A549 (cell line): ENCODE measurements at regions not wholly inside any gene's neighbourhood (a gene's known extent, or its start where the extent isn't known, plus 50 kb on each side); places are given as distances from the start of the nearest gene placed in this dataset.
"Not testable (repeated sequence)": the region's sequence is repeated elsewhere in the genome, so short reads cannot be mapped to it uniquely, and the experiment has no call there.

Experiments
- CTCF ChIP-seq: fragments of >200 bp; sonication (Bioruptor Twin); formaldehyde crosslinking; IDR thresholded peaks from 3 replicates; pipeline ENCODE4 v1.5.1; 2016
- MYC ChIP-seq: IDR thresholded peaks from 2 replicates; pipeline ENCODE4 v1.6.1; 2012; ENCODE audit warnings: mild to moderate bottlenecking, inconsistent platforms, low read length, improper control_type of control experiment, borderline replicate concordance
- POLR2AphosphoS2 ChIP-seq: conservative IDR thresholded peaks from 2 replicates; pipeline ENCODE4 v1.6.1; 2012; ENCODE audit warnings: low read length, improper control_type of control experiment, inconsistent platforms
- SREBF2 ChIP-seq: fragments of 450-650 bp; IDR thresholded peaks from 2 replicates; pipeline ENCODE4 v1.6.1; 2014; ENCODE audit warnings: mild to moderate bottlenecking, moderate library complexity
- TP53 ChIP-seq: fragments of 250-450 bp; sonication (Bioruptor Pico); IDR thresholded peaks from 2 replicates; pipeline ENCODE4 v1.5.0; 2021; ENCODE audit warnings: mild to moderate bottlenecking, moderate library complexity
- TF ChIP-seq, protein P1 (sequence below): IDR thresholded peaks from 2 replicates; pipeline ENCODE4 v1.6.1; 2012

- TF ChIP-seq CTCF; POLR2AphosphoS2; SREBF2; TP53 (CRISPR knock-in tag); MYC: not testable (repeated sequence)
- TF ChIP-seq, protein P1, sequence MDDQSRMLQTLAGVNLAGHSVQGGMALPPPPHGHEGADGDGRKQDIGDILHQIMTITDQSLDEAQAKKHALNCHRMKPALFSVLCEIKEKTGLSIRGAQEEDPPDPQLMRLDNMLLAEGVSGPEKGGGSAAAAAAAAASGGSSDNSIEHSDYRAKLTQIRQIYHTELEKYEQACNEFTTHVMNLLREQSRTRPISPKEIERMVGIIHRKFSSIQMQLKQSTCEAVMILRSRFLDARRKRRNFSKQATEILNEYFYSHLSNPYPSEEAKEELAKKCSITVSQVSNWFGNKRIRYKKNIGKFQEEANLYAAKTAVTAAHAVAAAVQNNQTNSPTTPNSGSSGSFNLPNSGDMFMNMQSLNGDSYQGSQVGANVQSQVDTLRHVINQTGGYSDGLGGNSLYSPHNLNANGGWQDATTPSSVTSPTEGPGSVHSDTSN: not testable (repeated sequence)
These were observed 85.0 kb downstream of the IGLL5 start for GRCh38 chr22:22972605-22973004.
